SU-DHL-6 (cell line): ENCODE measurements at regions not wholly inside any gene's neighbourhood (a gene's known extent, or its start where the extent isn't known, plus 50 kb on each side); places are given as distances from the start of the nearest gene placed in this dataset.

Experiments used
- H2AFZ ChIP-seq: fragments of 200-600 bp; sonication (generic); 2 replicates; pipeline ENCODE4 v1.6.1; 2014; ENCODE audit warnings: low read depth, mild to moderate bottlenecking, moderate library complexity, mixed read lengths, antibody characterized with exemption, low read length; ENCODE audit not compliant: severe bottlenecking
- H3F3A ChIP-seq: fragments of 200-600 bp; shearing (Covaris generic); 2 replicates; pipeline ENCODE4 v1.6.0; 2016; ENCODE audit warnings: antibody characterized with exemption, mild to moderate bottlenecking; ENCODE audit not compliant: insufficient read depth
- H3K27ac ChIP-seq: fragments of 200-600 bp; sonication (generic); 2 replicates; pipeline ENCODE4 v1.5.1; 2016; ENCODE audit warnings: low read depth, mild to moderate bottlenecking, low read length, moderate library complexity, mixed read lengths
- H3K27me3 ChIP-seq: fragments of 200-600 bp; sonication (generic), shearing (Covaris generic); 2 replicates; pipeline ENCODE4 v1.6.0; 2014; ENCODE audit warnings: mild to moderate bottlenecking, low read length
- H3K36me3 ChIP-seq: fragments of 200-600 bp; sonication (generic); 2 replicates; pipeline ENCODE4 v1.6.1; 2014; ENCODE audit warnings: mild to moderate bottlenecking, low read length, mixed read lengths
- H3K4me2 ChIP-seq: fragments of 300-600, 200-600 bp; shearing (Covaris generic), sonication (generic); 2 replicates; pipeline ENCODE4 v1.6.0; 2014; ENCODE audit warnings: low read length, low read depth, mild to moderate bottlenecking; ENCODE audit not compliant: poor library complexity, severe bottlenecking
- H3K4me3 ChIP-seq: fragments of 200-600 bp; sonication (generic); 2 replicates; pipeline ENCODE4 v1.5.1; 2014; ENCODE audit warnings: antibody characterized with exemption, low read length, mild to moderate bottlenecking, mixed read lengths; ENCODE audit not compliant: insufficient read depth, poor library complexity, severe bottlenecking
- H3K79me2 ChIP-seq: fragments of 200-600 bp; sonication (generic); 2 replicates; pipeline ENCODE4 v1.6.1; 2014; ENCODE audit warnings: mild to moderate bottlenecking, low read length, moderate library complexity; ENCODE audit not compliant: insufficient read depth
- H3K9ac ChIP-seq: fragments of 200-600 bp; sonication (generic); 2 replicates; pipeline ENCODE4 v1.7.0; 2014; ENCODE audit warnings: mild to moderate bottlenecking, low read length
- H3K9me2 ChIP-seq: fragments of 200-600 bp; sonication (generic); replicated peaks from 2 replicates; pipeline ENCODE4 v1.6.1; 2014; ENCODE audit warnings: low read length; ENCODE audit not compliant: insufficient read depth
- H3K9me3 ChIP-seq: fragments of 200-600 bp; sonication (generic); 2 replicates; pipeline ENCODE4 v1.6.1; 2014; ENCODE audit warnings: low read length, mixed read lengths; ENCODE audit not compliant: insufficient read depth
- H4K20me1 ChIP-seq: fragments of 200-600 bp; sonication (generic); 2 replicates; pipeline ENCODE4 v1.6.1; 2014; ENCODE audit warnings: low read depth, mild to moderate bottlenecking, antibody characterized with exemption, low read length, moderate library complexity, mixed read lengths
- CTCF ChIP-seq: fragments of 200-600 bp; sonication (generic); IDR thresholded peaks from one replicate; pipeline ENCODE4 v1.5.1; 2017; ENCODE audit warnings: antibody characterized with exemption, mild to moderate bottlenecking, low read length, moderate library complexity; ENCODE audit not compliant: insufficient read depth, poor library complexity, severe bottlenecking
- EZH2phosphoT487 ChIP-seq: fragments of 200-600 bp; sonication (generic), shearing (Covaris generic); conservative IDR thresholded peaks from 2 replicates; pipeline ENCODE4 v1.6.1; 2018; ENCODE audit warnings: mild to moderate bottlenecking, antibody characterized with exemption, low read length, moderate library complexity, mixed read lengths

- H3K9me3 ChIP-seq: no peaks in the 10 kb centered on the region
- no peaks in the 10 kb centered on the region for H3K27me3 ChIP-seq
- H3K9me2 ChIP-seq: no peaks in the 10 kb centered on the region
- no peaks in the 10 kb centered on the region for H3K36me3 ChIP-seq
- no peak overlapping the region for H3K4me2 ChIP-seq
- no peaks in the 10 kb centered on the region for H3K79me2 ChIP-seq
- H4K20me1 ChIP-seq: no peaks in the 10 kb centered on the region; the same call in 1 of the 2 replicates
- H3K4me3 ChIP-seq: no peak overlapping the region
- H2AFZ ChIP-seq: no peak overlapping the region
- no peak overlapping the region for H3K9ac ChIP-seq
- H3F3A ChIP-seq: no peaks in the 10 kb centered on the region
- H3K27ac ChIP-seq: no peak overlapping the region
- TF ChIP-seq EZH2phosphoT487: no peak
- TF ChIP-seq CTCF: no peak
These were observed 637.5 kb downstream of the PLCL1 start for GRCh38 chr2:198441901-198442300.

DNA sequence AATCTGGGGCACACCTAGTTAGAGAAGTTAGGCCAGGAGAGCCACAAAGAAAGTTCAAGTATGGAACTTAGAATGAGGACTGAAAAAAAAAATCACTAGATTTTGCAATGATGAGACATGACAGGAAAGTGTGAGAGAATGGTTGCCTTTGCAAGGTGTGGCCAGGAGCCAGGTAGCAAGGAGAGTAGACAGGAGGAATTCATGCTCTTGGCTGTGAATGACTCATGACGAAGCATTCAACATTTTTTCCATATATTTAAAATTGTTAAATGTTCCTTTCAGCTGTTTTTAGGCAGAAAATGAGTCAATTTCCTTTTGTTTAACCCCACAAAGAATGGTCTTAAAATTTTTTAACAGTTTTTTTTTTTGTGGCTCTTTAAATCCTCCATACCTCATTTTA, 636.9 kb downstream of the PLCL1 start:
- Histone ChIP-seq H3K27me3 (no peaks in the 10 kb centered on the region), H3F3A (no peaks in the 10 kb centered on the region), H3K27ac (no peak overlapping the region), H3K4me3 (no peak overlapping the region), H3K79me2 (no peaks in the 10 kb centered on the region), H3K9me2 (no peaks in the 10 kb centered on the region), H2AFZ (no peak overlapping the region), H3K4me2 (no peak overlapping the region), H3K36me3 (no peaks in the 10 kb centered on the region), H3K9ac (no peak overlapping the region), H3K9me3 (no peaks in the 10 kb centered on the region), H4K20me1 (no peaks in the 10 kb centered on the region; the same call in 1 of the 2 replicates)
- no peak for TF ChIP-seq EZH2phosphoT487
- no peak for TF ChIP-seq CTCF

- Histone ChIP-seq H3K4me3 (no peak overlapping the region), H3K79me2 (no peaks in the 10 kb centered on the region), H3K9me3 (no peaks in the 10 kb centered on the region), H3K4me2 (no peak overlapping the region), H3K36me3 (no peaks in the 10 kb centered on the region), H4K20me1 (no peaks in the 10 kb centered on the region; the same call in 1 of the 2 replicates), H3K27me3 (no peaks in the 10 kb centered on the region), H2AFZ (no peak overlapping the region), H3K27ac (no peak overlapping the region), H3F3A (no peaks in the 10 kb centered on the region), H3K9me2 (no peaks in the 10 kb centered on the region), H3K9ac (no peak overlapping the region)
- no peak for TF ChIP-seq EZH2phosphoT487
- no peak for TF ChIP-seq CTCF
These were observed 636.4 kb downstream of the PLCL1 start for GRCh38 chr2:198440833-198441232.
